GM19372 (cell line): ENCODE measurements at regions not wholly inside any gene's neighbourhood (a gene's known extent, or its start where the extent isn't known, plus 50 kb on each side); places are given as distances from the start of the nearest gene placed in this dataset.

ENCODE experiments used
- ATAC-seq: cut with Tn5 transposase; IDR thresholded peaks from one replicate; pipeline ENCODE4 v1.9.1; 2021; ENCODE audit warnings: mild to moderate bottlenecking, low read depth, moderate library complexity; ENCODE audit not compliant: unreplicated experiment

- no peak for ATAC-seq
Observed at GRCh38 chr2:189267491-189267890, 87.9 kb upstream of the COL5A2 start.

GRCh38 chr2:189267925-189268579 lies 88.5 kb upstream of the COL5A2 start:
- no peak for ATAC-seq

DNA sequence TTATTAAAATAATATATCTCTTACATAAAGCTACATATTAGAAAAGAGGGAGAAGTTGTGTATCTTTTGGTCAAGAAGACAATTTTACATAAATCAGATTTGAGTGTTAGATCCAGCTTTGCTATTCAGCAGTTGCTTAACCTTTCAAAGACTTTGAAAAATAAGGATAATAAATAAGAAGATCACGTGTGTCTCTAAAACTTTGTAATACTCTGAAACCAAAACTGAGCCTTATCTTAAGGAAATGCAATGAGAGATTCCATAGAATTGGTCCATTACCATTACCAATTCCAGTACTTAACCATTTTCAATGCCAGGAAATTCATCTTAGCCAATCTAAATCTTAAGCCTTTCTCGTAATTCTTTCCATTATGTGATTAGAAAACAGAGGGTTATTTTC lies 89.2 kb upstream of the COL5A2 start:
- ATAC-seq: no peak

GRCh38 chr2:189273734-189274133 lies 94.2 kb upstream of the COL5A2 start:
- no peak for ATAC-seq

DNA sequence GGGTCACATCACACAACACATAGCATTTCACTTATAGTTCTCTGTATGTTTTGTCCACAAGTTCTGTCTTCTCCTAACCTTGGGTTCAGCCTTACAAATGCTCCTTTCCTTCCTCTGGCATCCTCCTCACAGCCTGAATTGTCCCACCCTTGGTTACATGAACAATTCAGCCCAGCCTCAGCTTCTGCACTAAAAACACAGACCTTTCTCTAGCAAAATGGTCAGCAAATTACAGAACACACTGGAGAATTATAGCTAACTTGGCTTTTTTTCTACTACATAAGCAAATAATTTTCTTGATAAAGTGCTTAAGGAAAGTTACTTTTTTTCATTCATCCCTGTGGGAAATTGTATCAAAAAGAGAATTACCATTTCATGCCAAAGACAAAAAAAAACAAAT lies 94.8 kb upstream of the COL5A2 start:
- no peak for ATAC-seq

DNA sequence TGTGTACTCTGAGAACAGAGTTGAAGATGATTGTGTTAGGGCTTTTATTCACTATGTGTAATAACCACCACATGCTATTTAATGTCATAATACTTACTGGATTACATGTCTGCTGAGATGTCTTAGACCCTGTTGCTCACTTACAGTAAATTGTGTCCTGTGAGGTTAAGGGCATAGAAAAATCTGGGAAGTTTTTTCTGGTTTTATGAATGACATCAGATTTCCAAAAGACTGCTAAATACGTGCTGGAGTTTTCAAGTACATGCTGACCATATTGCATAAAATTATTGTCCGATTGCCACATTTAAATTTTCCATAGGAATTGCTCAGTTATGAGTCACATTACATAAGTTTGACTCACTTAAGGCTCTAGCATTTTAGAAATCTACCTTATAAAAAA lies 96.7 kb upstream of the COL5A2 start:
- no peak for ATAC-seq

- ATAC-seq: no peak
Observed at GRCh38 chr2:189281201-189281600, 101.6 kb upstream of the COL5A2 start.

- ATAC-seq: no peak
Observed at GRCh38 chr2:189285349-189285748, 105.8 kb upstream of the COL5A2 start.

DNA sequence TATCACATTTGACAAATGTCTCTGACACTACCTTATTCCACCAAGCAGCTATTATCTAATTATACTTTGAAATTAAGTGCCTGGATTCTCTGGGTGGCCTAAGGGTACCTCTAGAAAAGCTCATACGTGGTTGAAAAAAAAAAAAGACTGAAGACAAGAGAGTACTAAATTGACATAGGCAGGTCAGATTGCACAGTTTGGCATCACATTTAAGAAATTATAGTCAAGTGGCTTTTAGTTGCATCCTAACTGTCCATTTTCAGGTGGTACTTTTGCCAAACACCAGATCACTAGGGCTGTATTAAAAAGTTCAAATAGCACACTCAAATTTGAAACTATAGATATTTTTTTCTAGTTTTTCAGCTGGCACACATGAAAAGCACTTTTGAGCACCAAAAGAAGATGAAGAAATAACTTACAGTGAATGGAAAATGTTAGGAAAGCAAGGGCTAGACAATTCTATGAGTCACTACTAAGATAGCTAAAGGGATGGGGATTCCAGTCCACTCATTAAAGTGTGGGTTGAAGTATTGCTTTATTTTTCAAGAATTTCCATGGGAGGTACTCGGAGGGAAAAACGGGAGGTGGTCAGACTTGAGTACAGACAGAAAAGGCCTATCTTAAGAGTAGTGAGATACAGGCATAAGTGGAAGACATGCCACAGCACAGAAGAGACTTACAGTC lies 106.5 kb upstream of the COL5A2 start:
- ATAC-seq: no peak

- no peak for ATAC-seq
Observed at GRCh38 chr2:189287363-189287762, 107.8 kb upstream of the COL5A2 start.

DNA sequence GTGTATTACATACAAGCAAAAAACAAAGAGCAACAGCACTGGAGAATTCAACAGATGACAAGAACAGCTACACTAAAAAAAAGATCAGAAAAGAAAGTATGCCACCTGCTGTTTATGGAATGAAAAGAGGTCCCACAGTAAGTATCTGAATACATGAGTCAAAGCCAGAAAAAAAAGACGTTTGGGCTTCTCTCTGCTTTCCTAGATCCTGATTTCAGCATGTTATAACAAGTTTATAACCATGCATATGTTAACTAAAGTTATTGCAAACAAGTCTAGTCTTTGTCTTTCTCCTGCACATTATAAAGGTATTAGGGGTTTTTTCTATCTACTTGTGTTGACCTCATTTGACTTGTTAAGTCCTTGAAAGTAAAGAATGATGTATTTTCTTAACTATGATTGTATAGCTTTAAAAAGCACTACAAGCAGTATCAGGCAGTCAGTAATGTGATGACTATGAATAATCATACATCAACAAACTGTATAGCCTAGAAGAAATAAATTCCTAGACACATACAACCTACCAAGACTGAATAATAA lies 108.5 kb upstream of the COL5A2 start:
- peak; percentile 72 for ATAC-seq

DNA sequence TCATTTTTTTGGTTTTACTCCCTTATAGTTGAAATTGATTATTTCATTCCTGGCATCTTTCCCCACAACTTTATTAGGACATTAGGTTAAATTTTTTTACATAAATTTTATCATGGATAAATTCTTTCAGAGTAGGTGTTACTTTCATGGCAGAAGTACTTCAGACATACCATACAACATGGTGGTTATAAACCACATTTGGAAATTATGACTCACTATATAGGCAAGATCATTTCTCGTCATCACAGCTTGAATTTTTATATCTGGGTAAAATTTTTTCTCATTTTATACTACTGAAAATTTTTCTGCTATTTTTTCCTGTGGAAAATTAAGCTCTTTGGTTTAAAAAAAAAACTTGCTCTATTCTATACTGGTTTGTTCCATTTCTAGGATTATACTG lies 111.9 kb upstream of the COL5A2 start:
- ATAC-seq: no peak

DNA sequence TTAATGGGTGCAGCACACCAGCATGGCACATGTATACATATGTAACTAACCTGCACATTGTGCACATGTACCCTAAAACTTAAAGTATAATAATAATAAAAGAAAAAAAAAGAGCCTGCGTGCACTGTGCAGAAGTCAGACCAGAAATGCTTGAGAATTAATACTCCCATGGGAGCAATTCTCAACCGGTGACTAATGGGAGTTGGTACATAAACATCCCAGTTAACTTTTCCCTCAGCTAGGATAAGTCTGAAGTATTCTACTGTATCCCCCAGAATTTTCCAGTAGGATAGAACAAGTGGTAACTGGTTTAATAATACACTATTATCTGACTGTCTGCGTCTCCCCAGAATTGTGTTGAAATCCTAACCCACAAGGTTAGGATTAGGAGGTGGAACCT lies 113.6 kb upstream of the COL5A2 start:
- ATAC-seq: no peak

DNA sequence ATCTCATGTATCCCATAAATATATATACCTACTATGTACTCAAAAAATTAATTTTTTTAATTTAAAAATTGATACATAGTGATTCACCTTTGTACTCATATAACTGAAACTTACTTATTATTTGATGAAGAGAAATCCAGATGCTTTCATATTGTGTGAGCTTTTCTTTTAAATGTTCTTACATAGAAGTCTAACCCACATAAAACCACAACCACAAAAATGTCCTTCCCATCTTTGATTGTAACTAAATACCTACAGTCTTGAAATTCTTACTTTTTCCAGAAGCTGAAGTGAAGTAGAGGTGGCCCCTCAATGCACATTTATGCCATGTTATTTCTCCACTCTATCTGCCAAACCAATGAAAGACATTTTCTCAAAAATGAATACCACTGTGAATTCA lies 117.9 kb upstream of the COL5A2 start:
- ATAC-seq: no peak

DNA sequence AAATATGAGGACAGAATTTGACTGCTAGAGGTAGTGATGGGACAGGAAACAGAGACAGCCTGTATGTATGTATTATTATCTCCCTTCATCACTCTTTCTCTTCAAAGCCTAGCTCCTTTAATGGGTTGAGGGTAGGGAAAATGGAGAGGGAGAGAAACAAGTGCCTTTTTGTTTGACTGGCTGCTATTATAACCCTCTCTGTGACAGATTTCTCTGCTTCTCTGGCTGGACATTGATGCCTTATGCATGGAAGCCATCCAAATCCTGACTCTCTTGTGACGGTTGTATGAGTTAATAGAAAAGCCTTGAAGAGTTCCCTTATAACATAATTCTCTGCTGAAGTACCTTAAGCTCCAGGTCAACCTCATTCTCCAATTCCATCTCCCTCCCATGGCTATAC lies 118.5 kb upstream of the COL5A2 start:
- no peak for ATAC-seq

DNA sequence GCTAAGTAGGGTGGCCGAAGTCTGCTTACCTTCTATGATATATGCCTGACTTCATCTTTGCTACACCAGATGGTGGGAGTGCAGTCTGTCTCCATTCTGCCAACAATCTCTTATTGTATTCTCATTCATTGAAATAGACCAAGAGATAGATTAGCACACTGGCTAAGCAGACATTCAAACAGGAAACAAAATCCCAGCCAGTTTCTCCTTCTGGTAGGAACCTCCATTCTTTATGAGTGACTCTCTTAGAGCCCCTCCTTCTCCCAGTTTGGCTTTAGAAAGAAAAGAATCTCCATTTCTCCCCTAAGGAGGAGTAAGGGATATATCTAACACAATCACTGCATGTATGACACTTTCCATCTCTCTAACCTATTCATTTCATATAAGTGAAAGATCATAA lies 118.9 kb upstream of the COL5A2 start:
- no peak for ATAC-seq

DNA sequence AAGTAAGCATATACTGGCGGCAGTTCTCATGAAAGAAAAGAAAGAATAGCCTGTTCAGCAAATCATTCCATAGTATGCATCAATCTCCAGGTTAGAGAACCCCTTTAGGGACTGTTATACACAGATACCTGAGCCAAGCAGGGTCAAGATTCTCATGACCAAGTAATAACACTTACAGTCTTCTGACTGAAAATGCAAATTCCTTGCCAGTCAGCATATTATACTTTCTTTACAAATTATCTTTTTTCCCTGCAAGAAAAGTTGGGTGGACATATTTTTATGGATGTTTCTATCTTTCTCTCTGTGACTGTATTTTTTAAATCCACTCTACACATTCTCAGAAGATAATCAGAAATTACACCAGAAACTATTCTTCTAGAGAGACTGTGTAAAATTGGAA lies 120.4 kb upstream of the COL5A2 start:
- no peak for ATAC-seq

DNA sequence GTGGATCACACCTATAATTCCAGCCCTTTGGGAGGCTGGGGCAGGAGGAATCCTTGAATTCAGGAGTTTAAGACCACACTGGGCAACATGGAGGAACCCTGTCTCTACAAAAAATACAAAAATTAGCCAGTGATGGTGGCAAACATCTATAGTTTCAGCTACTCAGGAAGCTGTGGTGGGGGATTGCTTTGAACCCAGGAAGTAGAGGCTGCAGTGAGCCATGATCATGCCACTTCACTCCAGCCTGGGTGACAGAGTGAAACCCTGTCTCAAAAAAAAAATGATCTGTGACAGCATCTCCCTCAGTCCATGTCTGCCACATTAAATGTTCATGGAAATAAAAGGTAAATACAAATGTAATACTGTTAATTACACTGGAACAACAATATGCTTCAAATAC lies 121.4 kb upstream of the COL5A2 start:
- no peak for ATAC-seq

- no peak for ATAC-seq
Observed at GRCh38 chr2:189302274-189302948, 122.8 kb upstream of the COL5A2 start.

GRCh38 chr2:189304360-189304759 lies 124.8 kb upstream of the COL5A2 start:
- no peak for ATAC-seq

- ATAC-seq: no peak
Observed at GRCh38 chr2:189305291-189305943, 125.9 kb upstream of the COL5A2 start.
